Epithelial cell of esophagus (primary cell): ENCODE measurements at regions not wholly inside any gene's neighbourhood (a gene's known extent, or its start where the extent isn't known, plus 50 kb on each side); places are given as distances from the start of the nearest gene placed in this dataset.
"Not testable (repeated sequence)": the region's sequence is repeated elsewhere in the genome, so short reads cannot be mapped to it uniquely, and the experiment has no call there.

Experiments used
- DNase-seq: peaks from one replicate; pipeline ENCODE4 v3.0.0; 2010; ENCODE audit warnings: low read depth
- H3K4me3 ChIP-seq: 2 replicates; pipeline ENCODE4 v1.5.1; 2011; ENCODE audit warnings: mild to moderate bottlenecking, low read length, control low read depth

- DNase-seq, H3K4me3 ChIP-seq: not testable (repeated sequence)
These were observed 454.2 kb downstream of the TP53TG3F start for GRCh38 chr16:33913601-33914000.

- not testable (repeated sequence) for H3K4me3 ChIP-seq, DNase-seq
These were observed 461.5 kb downstream of the TP53TG3F start for GRCh38 chr16:33920761-33921545.

- not testable (repeated sequence) for DNase-seq, H3K4me3 ChIP-seq
These were observed 463.5 kb downstream of the TP53TG3F start for GRCh38 chr16:33922914-33923313.

GRCh38 chr16:33928026-33928425 is 468.6 kb downstream of the TP53TG3F start:
- not testable (repeated sequence) for DNase-seq

GRCh38 chr16:33932191-33932590 is 472.8 kb downstream of the TP53TG3F start:
- DNase-seq, H3K4me3 ChIP-seq: not testable (repeated sequence)

More at GRCh38 chr16:33928026-33928425, 468.6 kb downstream of the TP53TG3F start:
- H3K4me3 ChIP-seq: not testable (repeated sequence)

GRCh38 chr16:33933039-33933438 is 473.6 kb downstream of the TP53TG3F start:
- DNase-seq, H3K4me3 ChIP-seq: not testable (repeated sequence)

- not testable (repeated sequence) for DNase-seq, H3K4me3 ChIP-seq
These were observed 476.4 kb downstream of the TP53TG3F start for GRCh38 chr16:33935766-33936165.

GRCh38 chr16:33938097-33938496 is 478.7 kb downstream of the TP53TG3F start:
- DNase-seq, H3K4me3 ChIP-seq: not testable (repeated sequence)

GRCh38 chr16:33961536-33961935 is 502.1 kb downstream of the TP53TG3F start:
- DNase-seq, H3K4me3 ChIP-seq: not testable (repeated sequence)

- not testable (repeated sequence) for H3K4me3 ChIP-seq, DNase-seq
These were observed 506.1 kb downstream of the TP53TG3F start for GRCh38 chr16:33965534-33965933.

GRCh38 chr16:33966855-33967254 is 507.4 kb downstream of the TP53TG3F start:
- not testable (repeated sequence) for H3K4me3 ChIP-seq, DNase-seq

- H3K4me3 ChIP-seq, DNase-seq: not testable (repeated sequence)
These were observed 515.1 kb downstream of the TP53TG3F start for GRCh38 chr16:33974557-33974956.

GRCh38 chr16:33975744-33976143 is 516.3 kb downstream of the TP53TG3F start:
- DNase-seq, H3K4me3 ChIP-seq: not testable (repeated sequence)

GRCh38 chr16:33976521-33976920 is 517.1 kb downstream of the TP53TG3F start:
- not testable (repeated sequence) for DNase-seq, H3K4me3 ChIP-seq

- DNase-seq, H3K4me3 ChIP-seq: not testable (repeated sequence)
These were observed 519.4 kb downstream of the TP53TG3F start for GRCh38 chr16:33978784-33979183.

GRCh38 chr16:33979613-33980012 is 520.2 kb downstream of the TP53TG3F start:
- H3K4me3 ChIP-seq, DNase-seq: not testable (repeated sequence)

GRCh38 chr16:33980736-33981135 is 521.3 kb downstream of the TP53TG3F start:
- H3K4me3 ChIP-seq, DNase-seq: not testable (repeated sequence)

- not testable (repeated sequence) for H3K4me3 ChIP-seq, DNase-seq
These were observed 525.0 kb downstream of the TP53TG3F start for GRCh38 chr16:33984428-33984827.

- DNase-seq, H3K4me3 ChIP-seq: not testable (repeated sequence)
These were observed 527.1 kb downstream of the TP53TG3F start for GRCh38 chr16:33986521-33986920.

GRCh38 chr16:33987348-33987963 is 528.0 kb downstream of the TP53TG3F start:
- DNase-seq, H3K4me3 ChIP-seq: not testable (repeated sequence)

- H3K4me3 ChIP-seq, DNase-seq: not testable (repeated sequence)
These were observed 528.6 kb downstream of the TP53TG3F start for GRCh38 chr16:33988012-33988411.
